H1 (cell line): ENCODE measurements at regions not wholly inside any gene's neighbourhood (a gene's known extent, or its start where the extent isn't known, plus 50 kb on each side); places are given as distances from the start of the nearest gene placed in this dataset.

ENCODE experiments used
- CTCF ChIA-PET: fragments of 300-600 bp; sonication (Branson Sonifier 250); formaldehyde crosslinking; loops from one replicate; lab custom pipeline; 2021; ENCODE audit not compliant: partially characterized antibody; lab: Charles Lee
- POLR2A ChIA-PET: fragments of 300-600 bp; sonication (Branson Sonifier 250); formaldehyde crosslinking; loops from one replicate; lab custom pipeline; 2021; ENCODE audit warnings: inconsistent platforms; ENCODE audit not compliant: partially characterized antibody; lab: Charles Lee
- DNase-seq, 2 experiments: peaks; one replicate each; pipeline versions ENCODE4 v3.0.0 to v3.0.0-alpha.2; 2010 to 2022; ENCODE audit warnings: low spot score in 2 of 2, low read depth in 1 of 2, mixed read lengths in 1 of 2
- FAIRE-seq: peaks from 2 replicates; lab custom pipeline; 2011; peaks lifted over from hg19 to GRCh38; lab: Jason Lieb, UNC
- H2AFZ ChIP-seq: 2 replicates; pipeline ENCODE4 v1.8.1; 2012; ENCODE audit warnings: low read length, inconsistent platforms
- H2AK5ac ChIP-seq: 2 replicates; pipeline ENCODE4 v1.6.1; 2013; ENCODE audit warnings: low read depth, low read length
- H2BK120ac ChIP-seq: replicated peaks from 2 replicates; pipeline ENCODE3; 2013; ENCODE audit warnings: low read depth, low read length, inconsistent platforms
- H2BK12ac ChIP-seq: 2 replicates; pipeline ENCODE4 v1.6.1; 2013; ENCODE audit warnings: low read depth, low read length
- H2BK15ac ChIP-seq: 2 replicates; pipeline ENCODE4 v1.6.1; 2013; ENCODE audit warnings: low read length
- H2BK20ac ChIP-seq: 2 replicates; pipeline ENCODE4 v1.6.1; 2013; ENCODE audit warnings: low read length
- H2BK5ac ChIP-seq: 2 replicates; pipeline ENCODE4 v1.6.1; 2013; ENCODE audit warnings: low read depth, low read length
- H3K14ac ChIP-seq: 2 replicates; pipeline ENCODE4 v1.6.1; 2013; ENCODE audit warnings: inconsistent platforms; ENCODE audit not compliant: insufficient read length
- H3K18ac ChIP-seq: 2 replicates; pipeline ENCODE4 v1.6.1; 2013; ENCODE audit warnings: low read length; ENCODE audit errors: extremely low read depth
- H3K23ac ChIP-seq: 2 replicates; pipeline ENCODE4 v1.6.1; 2013; ENCODE audit warnings: inconsistent platforms; ENCODE audit not compliant: insufficient read length
- H3K23me2 ChIP-seq: 2 replicates; pipeline ENCODE4 v1.6.1; 2013; ENCODE audit warnings: low read depth, low read length
- H3K27ac ChIP-seq: 2 replicates; pipeline ENCODE4 v1.6.1; 2011; ENCODE audit warnings: low read depth, low read length, inconsistent platforms
- H3K27me3 ChIP-seq, 4 experiments: replicated peaks in 1 of 4; 1 replicate in 1 of 4; 2 replicates in 3 of 4; pipeline versions ENCODE4 v1.6.1 to v1.8.1; 2011 to 2013; ENCODE audit warnings: low read length in 3 of 4, mild to moderate bottlenecking in 3 of 4, inconsistent platforms in 2 of 4, mixed read lengths in 2 of 4, moderate library complexity in 1 of 4; ENCODE audit not compliant: control insufficient read depth in 3 of 4, insufficient read depth in 3 of 4; ENCODE audit errors: extremely low read depth in 1 of 4
- H3K36me3 ChIP-seq, 4 experiments: 2 replicates each; pipeline versions ENCODE4 v1.6.1 to v1.8.1; 2011 to 2013; ENCODE audit warnings: mild to moderate bottlenecking in 4 of 4, low read length in 3 of 4, moderate library complexity in 2 of 4, control low read depth in 1 of 4, inconsistent platforms in 1 of 4; ENCODE audit not compliant: insufficient read depth in 4 of 4, control insufficient read depth in 2 of 4
- H3K4ac ChIP-seq: replicated peaks from 2 replicates; pipeline ENCODE3; 2013; ENCODE audit warnings: low read length, low read depth, mixed read lengths, inconsistent platforms; ENCODE audit not compliant: insufficient read length
- H3K4me1 ChIP-seq, 4 experiments: replicated peaks in 1 of 4; 1 replicate in 1 of 4; 2 replicates in 3 of 4; pipeline versions ENCODE4 v1.6.1 to v1.8.1; 2011 to 2013; ENCODE audit warnings: low read length in 3 of 4, inconsistent platforms in 2 of 4, mixed read lengths in 1 of 4; ENCODE audit not compliant: insufficient read depth in 4 of 4, control insufficient read depth in 3 of 4
- H3K4me2 ChIP-seq, 2 experiments: 2 replicates each; pipeline versions ENCODE4 v1.6.1 to v1.8.1; 2011 to 2013; ENCODE audit warnings: low read depth in 2 of 2, low read length in 2 of 2, control low read depth in 1 of 2, inconsistent platforms in 1 of 2, mild to moderate bottlenecking in 1 of 2; ENCODE audit not compliant: insufficient read depth in 1 of 2
- H3K4me3 ChIP-seq, 4 experiments: fragments of 200-600, 300-600 bp in 1 of 4; sonication (generic), shearing (Covaris generic), sonication (Bioruptor Twin) in 1 of 4; 2 replicates each; pipeline versions ENCODE4 v1.5.1 to v1.8.1; 2011 to 2016; ENCODE audit warnings: low read length in 4 of 4, low read depth in 3 of 4, control low read depth in 2 of 4, inconsistent platforms in 2 of 4, mild to moderate bottlenecking in 2 of 4, mixed read lengths in 1 of 4, moderate library complexity in 1 of 4; ENCODE audit not compliant: insufficient read depth in 2 of 4; ENCODE audit errors: extremely low read depth in 1 of 4
- H3K56ac ChIP-seq: replicated peaks from 2 replicates; pipeline ENCODE3; 2013; ENCODE audit warnings: low read depth, mild to moderate bottlenecking, mixed read lengths, low read length, inconsistent platforms; ENCODE audit not compliant: insufficient read length
- H3K79me1 ChIP-seq: 2 replicates; pipeline ENCODE4 v1.6.1; 2013; ENCODE audit warnings: low read depth, low read length, control low read depth
- H3K79me2 ChIP-seq, 2 experiments: 2 replicates each; pipeline versions ENCODE4 v1.6.1 to v1.8.1; 2012 to 2013; ENCODE audit warnings: low read length in 2 of 2, mild to moderate bottlenecking in 2 of 2, inconsistent platforms in 1 of 2; ENCODE audit not compliant: insufficient read depth in 2 of 2, control insufficient read depth in 1 of 2
- H3K9ac ChIP-seq, 4 experiments: replicated peaks in 1 of 4; 1 replicate in 1 of 4; 2 replicates in 3 of 4; pipeline versions ENCODE4 v1.6.1 to v1.8.1; 2011 to 2013; ENCODE audit warnings: low read depth in 3 of 4, low read length in 3 of 4, control low read depth in 2 of 4, mild to moderate bottlenecking in 2 of 4, moderate library complexity in 2 of 4, inconsistent platforms in 1 of 4; ENCODE audit errors: extremely low read depth in 1 of 4
- H3K9me3 ChIP-seq, 2 experiments: 2 replicates each; pipeline versions ENCODE4 v1.6.1 to v1.8.1; 2012 to 2013; ENCODE audit warnings: mild to moderate bottlenecking in 2 of 2, moderate library complexity in 2 of 2, control low read depth in 1 of 2, inconsistent platforms in 1 of 2, low read depth in 1 of 2, low read length in 1 of 2, mixed read lengths in 1 of 2; ENCODE audit not compliant: insufficient read depth in 2 of 2
- H4K20me1 ChIP-seq, 2 experiments: replicated peaks in 1 of 2; 2 replicates each; pipeline versions ENCODE3 to v1.8.1; 2011 to 2013; ENCODE audit warnings: inconsistent platforms in 2 of 2, low read length in 2 of 2, mild to moderate bottlenecking in 1 of 2; ENCODE audit not compliant: insufficient read depth in 2 of 2, control insufficient read depth in 1 of 2
- H4K5ac ChIP-seq: 2 replicates; pipeline ENCODE4 v1.6.1; 2013; ENCODE audit warnings: low read length, low read depth, mixed read lengths, inconsistent platforms; ENCODE audit not compliant: insufficient read length
- H4K8ac ChIP-seq: 2 replicates; pipeline ENCODE4 v1.8.0; 2013; ENCODE audit warnings: mild to moderate bottlenecking, moderate library complexity, low read length, inconsistent platforms; ENCODE audit not compliant: insufficient read depth; ENCODE audit errors: extremely low read depth
- H4K91ac ChIP-seq: replicated peaks from 2 replicates; pipeline ENCODE3; 2013; ENCODE audit warnings: low read length, mixed read lengths, inconsistent platforms; ENCODE audit not compliant: insufficient read length
- BACH1 ChIP-seq: IDR thresholded peaks from 2 replicates; pipeline ENCODE4 v1.6.1; 2012; ENCODE audit warnings: low read length, improper control_type of control experiment
- CHD1 ChIP-seq: IDR thresholded peaks from 2 replicates; pipeline ENCODE4 v1.6.1; 2012; ENCODE audit warnings: low read depth, low read length, improper control_type of control experiment
- CTCF ChIP-seq, 3 experiments: IDR thresholded peaks; 1 replicate in 2 of 3; 2 replicates in 1 of 3; pipeline versions ENCODE4 v1.5.1 to v1.6.1; 2011; ENCODE audit warnings: low read length in 3 of 3, mild to moderate bottlenecking in 3 of 3, inconsistent platforms in 2 of 3, low read depth in 1 of 3, moderate library complexity in 1 of 3; ENCODE audit not compliant: insufficient read depth in 1 of 3; ENCODE audit errors: control extremely low read depth in 1 of 3
- EP300 ChIP-seq, 2 experiments: IDR thresholded peaks; 1 replicate in 1 of 2; 2 replicates in 1 of 2; pipeline ENCODE4 v1.6.1; 2011 to 2012; ENCODE audit warnings: low read depth in 2 of 2, low read length in 2 of 2, mild to moderate bottlenecking in 2 of 2, borderline replicate concordance in 1 of 2, inconsistent platforms in 1 of 2, moderate library complexity in 1 of 2
- FOSL1 ChIP-seq: IDR thresholded peaks from 2 replicates; pipeline ENCODE4 v1.6.1; 2011; ENCODE audit warnings: mild to moderate bottlenecking, low read depth, low read length, moderate library complexity; ENCODE audit not compliant: insufficient read depth
- JUN ChIP-seq: IDR thresholded peaks from 2 replicates; pipeline ENCODE4 v1.6.1; 2011; ENCODE audit warnings: low read depth, mild to moderate bottlenecking, improper control_type of control experiment, low read length
- NANOG ChIP-seq: IDR thresholded peaks from 2 replicates; pipeline ENCODE4 v1.6.1; 2011; ENCODE audit warnings: low read length, low read depth, mild to moderate bottlenecking, inconsistent platforms; ENCODE audit not compliant: insufficient read depth, poor library complexity, severe bottlenecking
- SAP30 ChIP-seq: fragments of 300-600 bp; sonication (generic); IDR thresholded peaks from 2 replicates; pipeline ENCODE4 v1.7.1; 2012; ENCODE audit warnings: low read length, moderate library complexity, mild to moderate bottlenecking, inconsistent platforms; ENCODE audit not compliant: insufficient read depth, insufficient replicate concordance
- SP4 ChIP-seq: IDR thresholded peaks from 2 replicates; pipeline ENCODE4 v1.6.1; 2012; ENCODE audit warnings: low read length, inconsistent platforms
- SUZ12 ChIP-seq: fragments of 200-600 bp; sonication (generic); IDR thresholded peaks from 2 replicates; pipeline ENCODE4 v1.6.1; 2012; ENCODE audit warnings: mild to moderate bottlenecking, inconsistent platforms, low read length, moderate library complexity, mixed read lengths
- TAF1 ChIP-seq: IDR thresholded peaks from 2 replicates; pipeline ENCODE4 v1.6.1; 2011; ENCODE audit warnings: mild to moderate bottlenecking, low read depth, low read length
- TBP ChIP-seq: IDR thresholded peaks from 2 replicates; pipeline ENCODE4 v1.6.1; 2011; ENCODE audit warnings: low read depth, low read length, improper control_type of control experiment
- WGBS, 2 experiments: shearing (Covaris generic) in 1 of 2; methylation state at CpG; one replicate each; pipeline versions ENCODE4 v1.1.6 to v1.1.7; 2013 to 2015; ENCODE audit warnings: low lambda C conversion rate in 2 of 2, mixed read lengths in 2 of 2, inconsistent platforms in 1 of 2, low coverage in 1 of 2, missing lambda C conversion rate in 1 of 2; ENCODE audit not compliant: insufficient replicate concordance in 2 of 2, insufficient coverage in 1 of 2, insufficient read length in 1 of 2; ENCODE audit errors: extremely low coverage in 1 of 2, missing lambda C conversion rate in 1 of 2; 5-methylcytosine and 5-hydroxymethylcytosine counted together

DNA sequence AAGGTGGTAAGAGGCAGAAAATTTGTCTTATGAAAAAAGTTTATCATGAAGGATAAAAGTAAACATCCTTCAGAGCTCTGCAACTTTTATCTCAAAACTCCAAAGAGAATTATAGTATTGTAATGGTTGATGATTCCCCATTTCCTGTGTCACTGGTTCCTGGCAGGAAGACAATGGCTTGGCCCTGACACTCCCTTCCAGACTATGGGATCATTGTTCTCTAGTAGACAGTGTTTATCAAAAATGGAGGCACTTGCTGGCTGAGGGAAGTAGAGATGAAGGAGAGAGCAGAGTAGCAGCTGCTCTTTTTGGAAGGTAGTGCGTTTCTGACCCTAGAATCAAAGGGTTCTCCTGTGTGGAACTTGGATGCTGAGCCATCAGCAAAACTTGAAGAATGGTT is 145.9 kb upstream of the ATP1B1 start:
- H2AK5ac ChIP-seq, result no peak overlapping the region
- POLR2A ChIA-PET, result no interaction called here
- CTCF ChIA-PET, result interaction anchor here (0.5 to 1.5 kb wide), 2 partner anchors 12 to 867 kb away, joined by 3 read pairs; no protein-coding TSS in a partner anchor
- TF ChIP-seq BACH1 (no peak), SAP30 (no peak), TAF1 (no peak), NANOG (no peak), JUN (no peak), SP4 (no peak), CTCF (IDR thresholded peaks at IDR 0.05; ENCODE audit: control extremely low read depth in 1 of 3, insufficient read depth in 1 of 3, low read depth in 1 of 3, low read length in 3 of 3) (no peak), EP300 (IDR thresholded peaks at IDR 0.05; ENCODE audit: borderline replicate concordance in 1 of 2, low read depth in 2 of 2, low read length in 2 of 2) (no peak), TBP (no peak), CHD1 (no peak), SUZ12 (no peak), FOSL1 (no peak)

More for the DNA sequence above, 145.9 kb upstream of the ATP1B1 start:
- Histone ChIP-seq H4K20me1 (no peaks in the 10 kb centered on the region), H3K27ac (no peak overlapping the region), H4K8ac (no peak overlapping the region), H3K14ac (no peak overlapping the region), H3K23ac (no peak overlapping the region), H2BK12ac (no peak overlapping the region), H3K4me1 (no peaks in the 10 kb centered on the region), H3K79me2 (no peaks in the 10 kb centered on the region), H3K4me2 (no peak overlapping the region), H3K9me3 (no peaks in the 10 kb centered on the region), H2BK120ac (no peak overlapping the region), H3K56ac (no peak overlapping the region), H4K91ac (no peak overlapping the region), H3K4me3 (no peak overlapping the region), H3K36me3 (no peaks in the 10 kb centered on the region), H3K4ac (no peak overlapping the region), H2AFZ (no peak overlapping the region), H3K18ac (no peak overlapping the region), H4K5ac (no peak overlapping the region), H3K23me2 (no peaks in the 10 kb centered on the region), H3K79me1 (no peaks in the 10 kb centered on the region), H3K9ac (no peak overlapping the region), H3K27me3 (no peaks in the 10 kb centered on the region), H2BK20ac (no peak overlapping the region), H2BK15ac (no peak overlapping the region), H2BK5ac (no peak overlapping the region)
- DNase-seq (no peak), FAIRE-seq (no peak)
- WGBS, 2 experiments, result 71% methylated on average over 1 of the region's 1 CpG; no CpG with 5 or more reads in 1 of the 2 experiments
